ENCODE measurements at regions not wholly inside any gene's neighbourhood (a gene's known extent, or its start where the extent isn't known, plus 50 kb on each side); places are given as distances from the start of the nearest gene placed in this dataset.

GRCh38 chr17:12348476-12348875, 317.2 kb upstream of the MYOCD start:
- H3K36me3 ChIP-seq = no peaks in the 10 kb centered on the region
- H3K9me3 ChIP-seq (ENCODE audit: low read depth) = no peaks in the 10 kb centered on the region
- no peak for DNase-seq (ENCODE audit: low spot score)
- Mint-ChIP-seq H3K9me3 (peaks cover 3% of the 10 kb centered on the region), H3K4me1 (no peaks in the 10 kb centered on the region), H3K36me3 (no peaks in the 10 kb centered on the region), H3K27me3 (ENCODE audit: insufficient read depth, low read depth) (no peaks in the 10 kb centered on the region), H3K4me3 (no peak overlapping the region), H3K27ac (no peak overlapping the region)
- H4K20me1 ChIP-seq (ENCODE audit: low read depth) = no peaks in the 10 kb centered on the region
- no peak overlapping the region for H3K4me2 ChIP-seq
- H3F3A ChIP-seq (ENCODE audit: low read depth) = no peaks in the 10 kb centered on the region
- H3K4me3 ChIP-seq = no peak overlapping the region
- no peaks in the 10 kb centered on the region for H3K27me3 ChIP-seq
- no peak for TF ChIP-seq EZH2 (IDR thresholded peaks at IDR 0.05)
- no peak for TF ChIP-seq EZH2phosphoT487 (IDR thresholded peaks at IDR 0.05)
- no peak overlapping the region for H2AFZ ChIP-seq (replicated peaks)
- H3K4me1 ChIP-seq = no peaks in the 10 kb centered on the region
- H3K27ac ChIP-seq = no peak overlapping the region
- H3K79me2 ChIP-seq (ENCODE audit: low read depth) = no peaks in the 10 kb centered on the region
- H3K9ac ChIP-seq = no peak overlapping the region

- Histone ChIP-seq H3K27ac (no peak overlapping the region), H3K36me3 (no peaks in the 10 kb centered on the region), H3K27me3 (no peaks in the 10 kb centered on the region), H3K79me2 (ENCODE audit: low read depth) (no peaks in the 10 kb centered on the region), H3K4me3 (no peak overlapping the region), H2AFZ (replicated peaks) (no peak overlapping the region), H4K20me1 (ENCODE audit: low read depth) (no peaks in the 10 kb centered on the region), H3K9me3 (ENCODE audit: low read depth) (no peaks in the 10 kb centered on the region), H3K4me2 (no peak overlapping the region), H3K9ac (no peak overlapping the region), H3F3A (ENCODE audit: low read depth) (no peaks in the 10 kb centered on the region), H3K4me1 (no peaks in the 10 kb centered on the region)
- no peak for TF ChIP-seq CTCF (IDR thresholded peaks at IDR 0.05)
- no peak for TF ChIP-seq EZH2phosphoT487 (IDR thresholded peaks at IDR 0.05)
- TF ChIP-seq EZH2 (IDR thresholded peaks at IDR 0.05) = no peak
- Mint-ChIP-seq H3K27ac (no peak overlapping the region), H3K4me3 (no peak overlapping the region), H3K27me3 (ENCODE audit: insufficient read depth, low read depth) (no peaks in the 10 kb centered on the region), H3K36me3 (no peaks in the 10 kb centered on the region), H3K9me3 (peaks cover 3% of the 10 kb centered on the region), H3K4me1 (no peaks in the 10 kb centered on the region)
- DNase-seq (ENCODE audit: low spot score) = no peak
These were observed 316.4 kb upstream of the MYOCD start for GRCh38 chr17:12349297-12349696.

- no peaks in the 10 kb centered on the region for H4K20me1 ChIP-seq (ENCODE audit: low read depth)
- no peak for DNase-seq (ENCODE audit: low spot score)
- H3K4me3 ChIP-seq = no peak overlapping the region
- Mint-ChIP-seq H3K9me3 (peaks cover 3% of the 10 kb centered on the region), H3K4me3 (no peak overlapping the region), H3K27ac (no peak overlapping the region), H3K36me3 (no peaks in the 10 kb centered on the region), H3K4me1 (no peaks in the 10 kb centered on the region), H3K27me3 (ENCODE audit: insufficient read depth, low read depth) (no peaks in the 10 kb centered on the region)
- H3K4me2 ChIP-seq = no peak overlapping the region
- H3K36me3 ChIP-seq = no peaks in the 10 kb centered on the region
- no peaks in the 10 kb centered on the region for H3K79me2 ChIP-seq (ENCODE audit: low read depth)
- H3F3A ChIP-seq (ENCODE audit: low read depth) = no peaks in the 10 kb centered on the region
- no peaks in the 10 kb centered on the region for H3K9me3 ChIP-seq (ENCODE audit: low read depth)
- H3K27me3 ChIP-seq = no peaks in the 10 kb centered on the region
- H3K27ac ChIP-seq = no peak overlapping the region
- no peak overlapping the region for H2AFZ ChIP-seq (replicated peaks)
- H3K4me1 ChIP-seq = no peaks in the 10 kb centered on the region
- TF ChIP-seq CTCF (IDR thresholded peaks at IDR 0.05) (no peak), EZH2phosphoT487 (IDR thresholded peaks at IDR 0.05) (no peak), EZH2 (IDR thresholded peaks at IDR 0.05) (no peak)
- H3K9ac ChIP-seq = no peak overlapping the region
These were observed 313.6 kb upstream of the MYOCD start for GRCh38 chr17:12352127-12352526.

- no peak for TF ChIP-seq CTCF (IDR thresholded peaks at IDR 0.05)
- Histone ChIP-seq H3K79me2 (ENCODE audit: low read depth) (no peaks in the 10 kb centered on the region), H3K36me3 (no peaks in the 10 kb centered on the region), H2AFZ (replicated peaks) (no peak overlapping the region), H3K27ac (no peak overlapping the region), H3K4me1 (no peaks in the 10 kb centered on the region), H3K9me3 (ENCODE audit: low read depth) (no peaks in the 10 kb centered on the region), H3F3A (ENCODE audit: low read depth) (no peaks in the 10 kb centered on the region), H3K4me2 (no peak overlapping the region), H3K4me3 (no peak overlapping the region), H4K20me1 (ENCODE audit: low read depth) (no peaks in the 10 kb centered on the region), H3K9ac (no peak overlapping the region), H3K27me3 (no peaks in the 10 kb centered on the region)
- no peak for DNase-seq (ENCODE audit: low spot score)
- Mint-ChIP-seq H3K4me1 (no peaks in the 10 kb centered on the region), H3K27ac (no peak overlapping the region), H3K27me3 (ENCODE audit: insufficient read depth, low read depth) (peaks cover 2% of the 10 kb centered on the region), H3K4me3 (no peak overlapping the region), H3K9me3 (no peaks in the 10 kb centered on the region), H3K36me3 (no peaks in the 10 kb centered on the region)
These were observed 308.1 kb upstream of the MYOCD start for GRCh38 chr17:12357600-12357999.

Measured in neural progenitor cell (in vitro differentiated cells).